Stomach smooth muscle (tissue), 2 donors: ENCODE measurements at regions not wholly inside any gene's neighbourhood (a gene's known extent, or its start where the extent isn't known, plus 50 kb on each side); places are given as distances from the start of the nearest gene placed in this dataset.

Experiments used
- H3K27ac ChIP-seq: one replicate; pipeline ENCODE4 v1.7.0; 2013; ENCODE audit warnings: mild to moderate bottlenecking, low read length, inconsistent platforms
- H3K27me3 ChIP-seq, 2 donors: one replicate each; pipeline ENCODE4 v1.7.0; 2013; ENCODE audit warnings: low read length in 2 of 2; ENCODE audit not compliant: insufficient read depth in 2 of 2, control insufficient read depth in 1 of 2
- H3K36me3 ChIP-seq, 2 donors: one replicate each; pipeline ENCODE4 v1.7.0; 2013; ENCODE audit warnings: low read length in 2 of 2; ENCODE audit not compliant: control insufficient read depth in 2 of 2, insufficient read depth in 2 of 2
- H3K4me1 ChIP-seq: one replicate; pipeline ENCODE4 v1.7.0; 2013; ENCODE audit warnings: low read length; ENCODE audit not compliant: control insufficient read depth, insufficient read depth
- H3K4me3 ChIP-seq, 2 donors: one replicate each; pipeline ENCODE4 v1.7.0; 2013; ENCODE audit warnings: low read length in 2 of 2
- H3K9ac ChIP-seq, 2 donors: one replicate each; pipeline ENCODE4 v1.7.0; 2013; ENCODE audit warnings: low read length in 2 of 2, mild to moderate bottlenecking in 1 of 2
- H3K9me3 ChIP-seq, 2 donors: one replicate each; pipeline ENCODE4 v1.7.0; 2013; ENCODE audit warnings: low read length in 2 of 2; ENCODE audit not compliant: control insufficient read depth in 2 of 2
- donor health status: healthy.
- donor health status: Pancreatic carcinoma.

- Histone ChIP-seq H3K9me3 (no peaks in the 10 kb centered on the region), H3K27ac (no peak overlapping the region), H3K9ac (no peak overlapping the region), H3K27me3 (no peaks in the 10 kb centered on the region), H3K4me3 (no peak overlapping the region), H3K4me1 (no peaks in the 10 kb centered on the region), H3K36me3 (no peaks in the 10 kb centered on the region)
Measured at GRCh38 chr20:55390791-55391190, 614.5 kb downstream of the CBLN4 start.

DNA sequence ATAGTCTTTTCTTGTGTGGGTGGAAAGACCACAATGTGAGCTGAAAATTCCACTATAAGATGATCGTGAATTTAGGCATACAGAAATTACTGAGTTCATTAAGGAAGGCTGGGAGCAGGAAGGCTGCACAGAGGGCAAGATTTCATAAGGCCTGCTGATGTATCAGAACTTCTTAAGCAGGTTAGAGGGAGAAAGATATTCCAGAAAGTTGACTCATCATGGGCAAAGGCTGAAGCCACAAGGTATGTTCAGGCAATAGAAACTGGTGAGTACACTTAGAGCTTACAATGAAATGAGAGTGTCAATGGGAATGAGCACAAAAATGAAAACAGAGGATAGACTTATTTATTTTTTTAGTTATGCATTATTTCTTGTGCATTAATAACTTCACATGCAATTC, 618.6 kb downstream of the CBLN4 start:
- no peaks in the 10 kb centered on the region for H3K27me3 ChIP-seq
- H3K27ac ChIP-seq: no peak overlapping the region
- no peaks in the 10 kb centered on the region for H3K36me3 ChIP-seq
- H3K9me3 ChIP-seq: no peaks in the 10 kb centered on the region
- H3K9ac ChIP-seq: no peak overlapping the region
- no peaks in the 10 kb centered on the region for H3K4me1 ChIP-seq
- H3K4me3 ChIP-seq: no peak overlapping the region

GRCh38 chr20:55375920-55376319, 629.4 kb downstream of the CBLN4 start:
- Histone ChIP-seq H3K27me3 (no peaks in the 10 kb centered on the region), H3K4me3 (no peak overlapping the region), H3K9me3 (no peaks in the 10 kb centered on the region)

DNA sequence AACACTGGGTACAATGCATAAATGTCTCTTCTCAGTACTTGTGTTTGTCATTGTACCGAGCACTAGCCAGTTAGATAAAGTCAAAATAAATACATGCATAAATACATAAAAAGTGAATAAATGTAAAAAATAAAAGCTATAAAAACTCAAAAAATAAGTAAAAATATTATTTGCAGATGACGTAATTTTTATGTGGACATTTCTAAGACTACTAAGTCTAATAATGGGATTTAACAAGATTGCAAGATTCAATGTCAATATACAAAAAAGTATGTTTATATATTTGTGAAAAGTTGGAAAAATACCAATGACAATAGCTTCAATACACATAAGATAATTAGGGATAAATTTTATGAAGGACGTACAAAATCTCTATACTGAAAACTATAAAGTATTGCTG, 639.6 kb downstream of the CBLN4 start:
- Histone ChIP-seq H3K36me3 (no peaks in the 10 kb centered on the region), H3K27me3 (no peaks in the 10 kb centered on the region), H3K4me1 (no peaks in the 10 kb centered on the region), H3K4me3 (no peak overlapping the region), H3K9me3 (no peaks in the 10 kb centered on the region), H3K9ac (no peak overlapping the region), H3K27ac (no peak overlapping the region)

More at GRCh38 chr20:55375920-55376319, 629.4 kb downstream of the CBLN4 start:
- Histone ChIP-seq H3K36me3 (no peaks in the 10 kb centered on the region), H3K27ac (no peak overlapping the region), H3K4me1 (no peaks in the 10 kb centered on the region), H3K9ac (no peak overlapping the region)

- Histone ChIP-seq H3K36me3 (no peaks in the 10 kb centered on the region), H3K27me3 (no peaks in the 10 kb centered on the region), H3K9me3 (no peaks in the 10 kb centered on the region), H3K9ac (no peak overlapping the region), H3K4me1 (no peaks in the 10 kb centered on the region), H3K4me3 (no peak overlapping the region), H3K27ac (no peak overlapping the region)
Measured at GRCh38 chr20:55360895-55361294, 644.4 kb downstream of the CBLN4 start.

DNA sequence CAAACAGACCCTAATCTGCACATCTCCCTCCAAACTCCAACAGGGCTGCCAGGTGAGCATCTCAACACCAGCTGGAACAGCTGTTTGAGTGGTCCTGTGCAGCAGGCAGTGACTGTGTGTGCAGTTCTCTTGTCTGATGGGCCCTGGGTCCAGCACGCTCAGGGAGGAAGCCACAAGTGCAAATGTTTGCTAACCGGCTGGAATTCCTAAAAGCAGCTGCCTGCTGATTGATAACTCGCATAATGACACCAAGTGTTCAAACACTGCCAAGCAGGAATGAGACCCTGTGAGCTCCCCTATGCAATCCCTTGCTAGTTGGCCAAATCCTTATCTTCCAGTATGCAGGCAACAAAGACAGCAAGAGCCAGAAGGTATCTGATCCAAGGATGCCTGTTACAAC, 650.6 kb downstream of the CBLN4 start:
- no peak overlapping the region for H3K27ac ChIP-seq
- no peak overlapping the region for H3K4me3 ChIP-seq
- no peaks in the 10 kb centered on the region for H3K36me3 ChIP-seq
- no peak overlapping the region for H3K9ac ChIP-seq
- H3K4me1 ChIP-seq: no peaks in the 10 kb centered on the region
- no peaks in the 10 kb centered on the region for H3K27me3 ChIP-seq
- H3K9me3 ChIP-seq: no peaks in the 10 kb centered on the region

- Histone ChIP-seq H3K4me1 (no peaks in the 10 kb centered on the region), H3K9me3 (no peaks in the 10 kb centered on the region), H3K27ac (no peak overlapping the region), H3K36me3 (no peaks in the 10 kb centered on the region), H3K4me3 (no peak overlapping the region), H3K9ac (no peak overlapping the region), H3K27me3 (no peaks in the 10 kb centered on the region)
Measured at GRCh38 chr20:55353206-55353605, 652.1 kb downstream of the CBLN4 start.

- Histone ChIP-seq H3K27ac (no peak overlapping the region), H3K27me3 (no peaks in the 10 kb centered on the region), H3K36me3 (no peaks in the 10 kb centered on the region), H3K9me3 (no peaks in the 10 kb centered on the region), H3K9ac (no peak overlapping the region), H3K4me1 (no peaks in the 10 kb centered on the region), H3K4me3 (no peak overlapping the region)
Measured at GRCh38 chr20:55348223-55348622, 657.1 kb downstream of the CBLN4 start.

DNA sequence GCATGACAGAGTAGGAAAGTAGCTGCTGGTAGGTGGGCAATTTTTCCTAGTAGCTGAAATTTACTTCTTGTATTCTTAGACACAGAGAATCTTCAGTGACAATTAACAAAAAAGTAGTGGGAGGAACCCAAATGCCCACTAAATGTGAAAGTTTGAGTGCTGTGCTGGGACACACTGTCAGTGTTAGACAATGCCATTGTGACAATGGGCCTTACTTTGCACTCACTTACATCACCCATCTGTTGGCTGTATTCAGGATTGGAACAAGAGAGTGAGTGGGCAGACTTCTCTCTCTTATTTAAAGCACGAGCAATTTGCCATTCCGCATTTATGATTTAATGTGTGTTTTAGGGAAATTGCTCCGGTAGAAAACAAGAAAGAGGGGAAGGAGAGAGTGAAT, 662.5 kb downstream of the CBLN4 start:
- Histone ChIP-seq H3K27ac (no peak overlapping the region), H3K27me3 (no peaks in the 10 kb centered on the region), H3K36me3 (no peaks in the 10 kb centered on the region), H3K9ac (no peak overlapping the region), H3K4me3 (no peak overlapping the region), H3K4me1 (no peaks in the 10 kb centered on the region), H3K9me3 (no peaks in the 10 kb centered on the region)

GRCh38 chr20:55333798-55334197, 671.5 kb downstream of the CBLN4 start:
- H3K27ac ChIP-seq: no peak overlapping the region
- H3K27me3 ChIP-seq: no peaks in the 10 kb centered on the region
- H3K9ac ChIP-seq: no peak overlapping the region
- no peaks in the 10 kb centered on the region for H3K9me3 ChIP-seq
- no peaks in the 10 kb centered on the region for H3K4me1 ChIP-seq
- H3K36me3 ChIP-seq: no peaks in the 10 kb centered on the region
- H3K4me3 ChIP-seq: no peak overlapping the region

DNA sequence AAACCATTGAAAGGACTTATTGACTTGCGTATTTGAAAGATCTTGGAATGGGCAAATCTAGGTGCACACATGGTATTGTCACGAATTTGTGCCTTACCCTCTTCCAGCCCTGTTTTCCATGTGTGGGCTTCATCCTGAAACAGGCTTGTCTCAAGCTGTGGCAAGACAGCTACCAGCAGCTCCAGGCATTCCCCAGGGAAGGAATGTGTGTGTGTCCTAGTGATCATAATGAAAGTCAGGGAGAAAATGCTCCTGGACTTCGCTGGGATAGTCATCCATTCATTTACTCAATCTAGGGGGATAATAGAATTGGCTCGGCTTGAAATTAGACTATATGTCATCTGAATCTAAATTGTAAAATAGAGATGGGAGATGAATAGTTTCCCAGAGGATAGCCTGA, 676.2 kb downstream of the CBLN4 start:
- Histone ChIP-seq H3K36me3 (no peaks in the 10 kb centered on the region), H3K4me3 (no peak overlapping the region), H3K4me1 (no peaks in the 10 kb centered on the region), H3K27me3 (no peaks in the 10 kb centered on the region), H3K27ac (no peak overlapping the region), H3K9me3 (no peaks in the 10 kb centered on the region), H3K9ac (no peak overlapping the region)

DNA sequence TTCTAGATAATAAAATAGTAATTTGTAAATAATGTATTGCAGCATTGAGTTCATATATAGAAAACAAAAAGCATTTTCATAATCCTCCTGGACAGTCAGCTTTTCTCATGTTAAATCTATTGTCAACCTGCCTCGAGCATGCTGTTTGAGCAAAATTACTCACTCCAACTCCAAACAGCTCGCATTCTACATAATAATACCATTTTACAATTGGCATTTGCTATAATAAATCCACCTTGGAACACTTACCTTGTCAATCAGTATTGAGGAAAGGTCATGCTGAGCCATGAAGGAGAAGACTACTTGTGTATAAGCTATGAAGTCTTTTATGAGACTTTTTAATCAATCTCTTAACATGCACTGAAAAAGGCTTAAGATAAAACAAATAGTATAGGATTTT, 682.6 kb downstream of the CBLN4 start:
- no peak overlapping the region for H3K27ac ChIP-seq
- no peaks in the 10 kb centered on the region for H3K4me1 ChIP-seq
- no peaks in the 10 kb centered on the region for H3K9me3 ChIP-seq
- no peaks in the 10 kb centered on the region for H3K27me3 ChIP-seq
- H3K36me3 ChIP-seq: no peaks in the 10 kb centered on the region
- H3K4me3 ChIP-seq: no peak overlapping the region
- H3K9ac ChIP-seq: no peak overlapping the region
